ENCODE measurements at regions not wholly inside any gene's neighbourhood (a gene's known extent, or its start where the extent isn't known, plus 50 kb on each side); places are given as distances from the start of the nearest gene placed in this dataset.

DNA sequence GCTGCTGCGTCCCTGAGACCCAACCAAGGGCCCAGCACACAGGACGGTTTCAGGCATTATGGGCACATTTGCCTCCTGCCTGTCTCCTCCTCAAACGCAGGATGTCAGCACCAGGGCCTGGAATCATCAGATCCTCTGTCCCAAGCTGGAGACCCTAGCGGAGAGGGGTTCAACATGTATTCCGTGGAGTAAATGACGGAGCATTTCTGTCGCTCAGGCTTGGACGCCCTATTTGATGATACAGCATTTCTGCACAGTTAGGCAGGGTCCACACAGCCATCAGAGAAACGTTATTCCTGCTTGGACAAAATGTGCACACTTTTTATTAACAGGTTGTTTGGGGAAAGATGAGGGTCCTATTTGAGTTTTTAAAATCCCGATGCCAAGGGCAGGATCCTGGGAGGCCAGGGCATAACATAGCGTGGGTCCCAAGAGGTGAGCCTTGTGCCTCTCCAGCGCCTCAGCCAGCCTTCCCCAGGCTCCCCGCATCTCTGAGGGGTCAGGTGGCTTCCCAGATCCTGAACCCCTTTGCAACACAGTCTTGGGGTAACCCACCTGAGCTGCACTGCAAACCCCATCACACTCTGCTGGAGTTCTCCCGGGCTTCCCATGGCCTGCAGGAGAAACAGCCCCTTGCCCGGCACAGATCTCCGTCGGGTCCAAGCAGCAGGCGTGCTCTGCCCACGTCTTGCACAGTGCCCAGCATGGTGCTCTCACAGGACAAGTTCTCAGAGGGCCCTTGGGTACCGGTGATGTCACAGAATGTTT lies 319.7 kb upstream of the MYT1L start:
- no peaks in the 10 kb centered on the region for H3K36me3 ChIP-seq (ENCODE audit: control insufficient read depth in 2 of 2, insufficient read depth in 2 of 2, low read length in 1 of 2)
- H2AFZ ChIP-seq (ENCODE audit: control insufficient read depth, low read depth, low read length), result no peak overlapping the region
- CTCF ChIA-PET, result no interaction called here
- RAD21 ChIA-PET (ENCODE audit: unreplicated experiment), result no interaction called here
- 38% methylated on average over 20 of the region's 20 CpGs for WGBS (ENCODE audit: insufficient coverage, insufficient replicate concordance, low lambda C conversion rate, missing lambda C conversion rate)
- H3K4me2 ChIP-seq (ENCODE audit: control insufficient read depth, insufficient read depth), result no peak overlapping the region
- H4K20me1 ChIP-seq (ENCODE audit: control insufficient read depth, insufficient read depth), result no peaks in the 10 kb centered on the region
- POLR2A ChIA-PET, result no interaction called here
- no peaks in the 10 kb centered on the region for H3K79me2 ChIP-seq (ENCODE audit: control insufficient read depth, insufficient read depth, low read length)
- no peak overlapping the region for H3K27ac ChIP-seq (ENCODE audit: control insufficient read depth, insufficient read depth)
- H3K9ac ChIP-seq (ENCODE audit: control insufficient read depth, insufficient read depth, low read length), result no peak overlapping the region
- H3K4me1 ChIP-seq (ENCODE audit: control insufficient read depth, insufficient read depth, low read length), result no peaks in the 10 kb centered on the region
- intact Hi-C loops (cut with micrococcal nuclease; ENCODE audit: unreplicated experiment) (no loop called here), in situ Hi-C loops (cut with MboI) (no loop called here)
- BruUV-seq (replicated peaks), result no TSS peak
- H3K9me3 ChIP-seq (replicated peaks; ENCODE audit: control insufficient read depth, insufficient read depth, low read length), result no peaks in the 10 kb centered on the region; the same call in 2 of the 3 replicates
- no peak for FAIRE-seq
- H3K4me3 ChIP-seq, result no peak overlapping the region
- ATAC-seq, result no peak
- TF ChIP-seq RAD21 (IDR thresholded peaks at IDR 0.05; ENCODE audit: insufficient read depth, low read depth, low read length) (no peak), JUND (IDR thresholded peaks at IDR 0.05; ENCODE audit: low read depth, low read length) (no peak), SREBF1 (IDR thresholded peaks at IDR 0.05; ENCODE audit: low read length) (no peak), LARP7 (IDR thresholded peaks at IDR 0.05) (no peak), EZH2 (IDR thresholded peaks at IDR 0.05; ENCODE audit: borderline replicate concordance, control insufficient read depth, low read depth, low read length) (no peak), TARDBP (IDR thresholded peaks at IDR 0.05; ENCODE audit: borderline replicate concordance) (no peak)
- DNase-seq (ENCODE audit: low read depth, low spot score), result no peak
- SMC1A ChIA-PET (ENCODE audit: uncharacterized antibody, unreplicated experiment), result no interaction called here
- H3K27me3 ChIP-seq (replicated peaks in 1 of 2; ENCODE audit: control insufficient read depth in 2 of 2, insufficient read depth in 2 of 2, low read length in 1 of 2), result no peaks in the 10 kb centered on the region

Data from GM12878 (cell line).